Lung microvascular endothelial cell (primary cell): ENCODE measurements at regions not wholly inside any gene's neighbourhood (a gene's known extent, or its start where the extent isn't known, plus 50 kb on each side); places are given as distances from the start of the nearest gene placed in this dataset.

Experiments
- DNase-seq, 2 donors: peaks; one replicate each; pipeline versions ENCODE4 v3.0.0 to v3.0.0-alpha.2; 2010; ENCODE audit warnings: low read depth in 2 of 2

DNA sequence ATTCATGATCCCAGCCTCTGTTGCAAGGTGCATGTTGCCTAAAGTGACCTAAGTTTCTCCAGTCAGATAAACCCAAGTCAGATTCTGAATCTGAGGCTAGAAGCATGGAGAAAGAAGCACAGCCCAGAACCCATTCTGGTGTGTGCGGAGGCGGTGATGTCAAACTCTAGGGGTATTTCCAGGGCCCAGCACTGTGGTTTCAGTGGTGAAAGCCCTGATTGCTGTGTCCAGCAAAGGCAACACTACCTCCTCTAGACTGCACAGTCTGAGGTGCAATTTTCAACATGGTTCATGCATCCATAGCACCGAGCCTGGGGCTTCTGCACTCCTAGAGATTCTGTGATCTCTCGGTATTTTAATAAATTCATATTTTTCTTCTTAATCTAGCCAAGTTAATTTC is 264.8 kb upstream of the KLHL29 start:
- no peak for DNase-seq

DNA sequence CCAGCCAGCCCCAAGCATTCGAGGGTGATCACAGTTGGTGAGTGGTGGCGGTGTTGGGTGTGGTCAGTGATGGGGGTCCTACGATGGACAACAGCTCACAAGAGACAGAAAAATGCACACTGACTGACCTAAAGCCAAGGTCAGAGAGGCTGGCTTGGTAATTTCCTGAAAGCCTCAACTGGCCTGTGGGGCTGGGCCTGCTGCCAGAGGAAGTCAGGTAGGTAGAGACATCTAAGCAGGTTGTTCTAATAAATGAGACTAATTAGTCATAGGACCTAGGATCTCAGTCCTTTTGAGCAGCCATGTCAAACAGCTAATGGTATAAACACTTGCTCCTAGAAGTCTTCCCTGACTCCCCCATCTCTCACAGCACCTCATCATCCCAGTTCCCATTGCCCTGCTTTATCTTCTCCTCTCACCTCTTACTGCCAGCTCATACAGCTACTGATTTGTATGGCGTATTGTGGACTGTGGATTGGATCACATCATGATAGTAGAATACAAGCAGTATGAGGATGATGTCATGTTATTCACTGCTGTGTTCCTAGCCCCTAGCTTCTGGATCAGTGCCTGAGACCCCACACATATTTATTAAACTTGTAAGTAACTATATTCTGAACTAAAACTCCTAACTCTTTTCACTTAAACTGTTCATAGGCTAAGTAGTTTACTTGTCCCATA is 262.9 kb upstream of the KLHL29 start:
- no peak for DNase-seq

DNA sequence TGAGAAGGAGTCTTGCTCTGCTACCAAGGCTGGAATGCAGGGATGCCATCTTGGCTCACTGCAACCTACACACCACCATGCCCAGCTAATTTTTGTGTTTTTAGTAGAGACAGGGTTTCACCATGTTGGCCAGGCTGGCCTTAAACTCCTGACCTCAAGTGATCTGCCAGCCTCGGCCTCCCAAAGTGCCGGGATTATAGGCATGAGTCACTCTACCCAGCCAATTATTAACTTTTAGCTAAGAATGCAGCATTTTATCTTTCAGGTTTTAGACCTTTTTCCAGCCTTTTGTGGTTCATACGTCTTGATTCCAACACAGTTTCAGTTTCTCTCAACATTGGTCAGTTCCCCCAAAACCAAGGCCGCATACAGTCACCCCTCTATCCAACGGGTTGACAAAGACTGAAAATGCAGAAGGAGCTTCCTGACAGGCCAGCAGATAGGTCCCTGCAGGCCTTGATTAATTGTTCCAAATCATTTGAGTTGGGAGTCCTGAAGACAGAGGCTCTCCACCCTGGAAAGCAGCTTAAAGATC is 262.2 kb upstream of the KLHL29 start:
- DNase-seq: no peak

DNA sequence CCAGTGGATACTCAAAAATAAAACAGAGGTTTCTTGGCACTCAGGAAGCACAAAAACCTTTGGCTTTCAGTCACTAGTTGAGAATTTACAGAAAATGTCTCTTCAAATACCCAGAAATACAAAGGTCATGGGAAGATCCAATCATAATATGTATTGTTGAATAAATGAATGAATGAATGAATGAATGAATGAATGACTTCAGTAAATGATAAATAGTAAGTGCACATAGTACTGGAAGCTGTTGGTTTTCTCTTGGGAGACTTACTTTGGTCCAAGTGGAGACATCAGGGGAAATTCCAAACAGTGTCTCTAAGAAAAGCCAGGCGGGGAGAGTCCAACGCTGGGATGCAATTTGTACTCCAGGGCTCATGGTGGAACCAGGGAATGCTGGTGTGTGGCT is 261.3 kb upstream of the KLHL29 start:
- DNase-seq: no peak

DNA sequence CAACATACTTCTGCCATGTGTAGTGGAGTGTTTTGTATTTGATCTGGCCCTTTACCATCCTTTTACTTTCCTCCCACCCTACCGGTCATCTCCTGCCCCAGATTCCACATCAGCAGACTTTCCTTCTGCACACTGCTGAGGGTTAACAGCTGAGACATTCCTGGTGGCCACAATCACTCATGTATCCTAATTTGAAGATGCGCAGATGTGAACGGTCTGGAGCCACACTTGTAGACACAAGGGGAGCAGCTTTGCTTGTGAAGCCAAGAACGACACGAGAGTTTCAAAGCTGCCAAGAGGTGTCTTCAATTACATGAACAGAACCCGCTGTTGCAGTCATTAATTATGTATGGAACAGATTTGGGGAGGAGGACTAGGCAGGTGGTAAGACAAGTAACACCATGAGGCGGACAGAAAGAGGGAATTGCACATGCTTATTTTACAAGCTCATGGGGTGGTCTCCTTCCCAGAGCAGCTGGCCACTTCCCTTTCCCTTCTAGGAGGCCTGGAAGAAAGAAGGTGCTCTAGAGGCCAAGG is 260.7 kb upstream of the KLHL29 start:
- DNase-seq: no peak

DNA sequence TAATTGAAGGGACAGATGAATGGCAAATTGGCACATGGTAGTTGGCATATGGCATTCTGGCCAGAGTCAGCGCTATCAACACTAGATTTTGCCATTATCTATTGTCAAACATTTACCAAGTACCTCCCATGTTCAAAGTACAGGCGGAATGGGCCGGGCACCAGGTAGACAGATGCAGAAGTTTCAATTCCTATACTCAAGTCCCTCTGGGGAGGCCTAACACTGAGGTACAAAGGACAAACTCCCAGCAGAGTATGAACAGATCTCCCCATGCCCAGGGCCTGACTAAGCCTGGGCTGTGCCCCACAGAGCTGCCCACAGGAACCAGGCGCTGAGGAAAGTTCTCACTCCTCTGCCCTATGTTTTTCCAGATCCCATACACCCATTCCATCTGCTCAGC is 257.5 kb upstream of the KLHL29 start:
- no peak for DNase-seq

DNA sequence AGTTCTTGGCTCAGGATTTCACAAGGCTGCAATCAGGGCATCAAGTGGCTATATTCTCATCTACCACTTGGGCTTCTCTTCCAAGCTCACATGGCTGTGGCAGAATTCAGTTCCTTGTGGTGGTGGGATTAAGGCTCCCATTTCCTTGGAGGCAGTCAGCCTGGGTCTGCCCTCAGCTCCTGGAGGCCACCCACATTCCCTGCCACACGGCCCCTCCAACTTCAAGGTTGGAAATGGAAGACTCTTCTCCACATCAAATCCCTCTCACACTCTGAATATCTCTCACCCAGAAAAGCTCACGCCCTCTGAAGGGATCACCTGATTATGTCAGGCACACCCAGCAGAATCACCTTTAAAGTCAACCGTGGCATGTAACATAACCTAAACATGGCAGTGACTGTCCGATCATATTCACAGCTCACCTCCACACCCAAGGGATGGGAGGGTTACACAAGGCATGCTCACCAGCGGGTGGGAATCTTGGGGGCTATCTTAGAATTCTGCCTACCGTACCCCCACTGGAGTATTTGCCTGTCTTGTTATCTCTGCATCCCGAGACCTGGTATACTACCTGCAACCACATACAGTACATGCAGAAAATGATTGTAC is 256.2 kb upstream of the KLHL29 start:
- DNase-seq: no peak

DNA sequence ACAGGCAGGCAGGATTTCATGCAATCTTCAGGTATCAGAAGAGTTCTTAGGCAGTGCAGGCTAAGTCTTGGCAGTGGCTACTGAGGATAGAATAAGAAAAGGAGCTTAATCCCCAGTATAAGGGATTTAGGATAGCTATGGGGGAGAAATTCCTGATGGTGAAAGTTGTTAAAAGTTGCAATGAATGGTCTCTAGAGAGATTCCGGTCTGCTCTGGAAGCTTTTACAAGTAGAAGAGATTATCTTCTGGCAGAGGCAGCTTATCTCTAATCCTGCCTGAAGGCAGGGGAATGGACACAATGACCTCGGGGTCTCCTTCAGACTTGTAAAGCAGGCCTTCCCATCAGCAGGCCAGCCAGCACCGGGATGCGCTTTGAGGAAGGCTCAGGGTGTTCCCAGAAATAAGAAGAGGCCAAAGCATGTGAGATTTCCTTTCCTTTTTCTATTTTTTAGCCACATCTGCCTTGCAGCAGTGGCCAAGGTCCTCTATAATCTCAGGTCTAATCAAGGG is 253.9 kb upstream of the KLHL29 start:
- no peak for DNase-seq

DNA sequence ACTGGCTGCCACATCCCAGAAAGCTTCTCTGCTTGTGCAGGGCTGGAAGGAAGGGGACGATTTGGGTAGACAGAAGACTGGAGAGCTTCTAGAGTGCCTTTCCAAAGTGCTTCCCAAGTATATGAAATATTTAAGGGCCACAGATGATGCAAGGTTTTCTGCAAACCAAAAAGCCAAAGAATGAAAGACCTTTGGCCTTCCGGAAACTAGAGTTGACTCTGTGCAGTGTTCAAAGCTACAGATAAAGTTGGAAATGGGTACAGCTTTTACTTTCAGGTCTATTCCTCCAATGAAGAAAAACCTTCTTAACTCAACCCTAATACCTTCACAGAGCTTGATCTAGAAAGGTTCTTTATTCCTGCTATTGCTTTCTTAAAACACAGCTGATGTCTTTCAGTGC is 253.0 kb upstream of the KLHL29 start:
- DNase-seq: no peak

DNA sequence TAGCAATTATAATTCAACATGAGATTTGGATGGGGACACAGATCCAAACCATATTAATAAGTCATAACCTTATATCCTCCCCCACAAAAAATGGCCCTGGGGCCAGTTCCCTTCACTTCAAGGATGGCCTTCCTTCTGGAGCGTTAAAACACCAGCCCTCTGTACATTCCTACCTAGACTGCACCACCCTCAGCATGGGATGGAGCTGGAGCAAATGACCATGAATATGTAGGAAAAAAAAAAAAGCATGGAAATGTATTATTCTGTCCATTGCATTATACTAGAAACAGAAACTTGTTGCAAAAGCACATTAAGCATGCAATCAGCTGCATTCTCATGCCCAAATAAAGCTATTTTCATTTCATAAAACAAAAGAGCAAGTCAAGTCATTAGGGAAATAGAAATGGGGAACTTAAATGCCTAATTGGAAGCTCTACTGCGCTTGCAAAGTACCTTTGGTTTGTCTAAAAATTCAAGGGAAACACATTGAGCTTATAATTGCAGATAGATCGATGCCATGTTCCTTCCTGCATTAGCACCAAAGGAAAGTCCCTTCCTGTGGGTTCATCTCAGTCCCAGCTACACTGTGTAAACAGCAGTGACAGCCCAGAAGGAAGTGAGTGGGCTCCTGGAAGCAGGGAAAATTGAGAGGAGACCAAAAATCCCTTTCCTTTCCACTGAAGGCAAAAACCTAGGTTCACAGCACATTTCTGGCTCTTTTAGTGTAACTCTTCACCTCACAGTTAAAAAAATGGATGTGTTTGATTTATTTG is 252.0 kb upstream of the KLHL29 start:
- DNase-seq: no peak

DNA sequence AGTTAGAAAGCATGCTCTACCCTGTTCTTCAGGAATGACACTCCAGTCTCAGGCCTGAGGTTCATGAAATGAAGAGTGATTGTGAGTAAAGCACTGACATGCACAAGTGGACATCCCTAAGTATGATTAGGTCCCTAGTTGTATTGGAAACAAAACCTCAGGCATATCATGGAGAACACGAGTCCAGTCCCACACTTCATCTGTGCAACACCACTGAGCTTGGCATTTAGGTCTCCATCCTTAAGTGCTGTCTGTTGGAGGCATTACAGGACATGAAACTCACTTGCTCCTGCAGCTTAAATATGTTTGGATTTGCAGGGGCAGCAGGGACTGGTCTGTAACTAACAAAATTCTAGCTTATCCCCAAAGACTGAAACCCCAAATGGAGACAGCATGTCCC is 250.3 kb upstream of the KLHL29 start:
- DNase-seq: no peak

DNA sequence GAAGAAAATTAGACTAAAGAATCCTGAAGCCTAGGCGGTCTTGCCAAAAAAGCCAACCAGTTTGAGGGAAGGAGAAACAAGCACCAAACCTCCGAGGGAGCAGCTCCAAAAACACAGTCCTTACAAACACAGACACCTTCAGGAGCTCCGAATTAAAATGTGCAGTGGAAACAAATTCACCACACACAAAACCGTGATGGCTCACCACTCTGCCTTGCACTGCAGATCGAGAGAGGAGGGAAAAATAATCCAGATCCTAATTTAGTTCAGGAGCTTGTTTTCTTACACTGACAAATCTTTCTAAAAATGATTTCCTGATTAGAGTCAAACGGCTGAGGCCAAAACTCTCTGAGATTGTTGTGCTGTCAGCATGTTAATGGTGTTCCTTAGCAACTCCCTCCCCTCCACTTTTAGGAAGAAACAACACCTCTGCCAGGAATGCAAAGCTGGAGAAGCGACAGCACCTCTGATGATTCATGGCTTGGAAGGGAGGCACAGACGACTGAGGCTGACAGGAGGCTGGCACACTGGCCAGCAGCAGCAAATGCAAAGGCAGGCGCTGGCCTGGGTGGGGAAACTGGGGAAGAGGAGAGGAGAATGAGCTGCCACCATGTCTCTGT is 249.4 kb upstream of the KLHL29 start:
- DNase-seq: no peak

DNA sequence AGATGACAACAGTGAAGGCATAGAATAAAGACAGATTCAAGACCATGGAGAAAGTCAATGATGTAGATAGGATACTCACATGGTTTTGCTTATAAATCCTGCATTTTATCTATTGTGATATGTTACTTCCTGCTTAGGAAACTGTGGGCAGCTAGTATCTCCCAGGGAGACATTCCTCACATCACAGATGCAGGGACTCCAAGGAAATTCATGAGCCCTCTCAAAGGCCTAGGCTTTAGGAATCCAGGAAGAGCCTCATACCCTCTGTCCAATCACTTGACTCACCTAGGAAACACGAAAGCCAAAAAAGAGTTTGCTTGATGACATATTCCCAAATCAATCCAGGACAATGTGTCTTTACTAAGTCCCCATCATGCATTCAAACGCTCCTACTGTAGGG is 247.8 kb upstream of the KLHL29 start:
- no peak for DNase-seq

DNA sequence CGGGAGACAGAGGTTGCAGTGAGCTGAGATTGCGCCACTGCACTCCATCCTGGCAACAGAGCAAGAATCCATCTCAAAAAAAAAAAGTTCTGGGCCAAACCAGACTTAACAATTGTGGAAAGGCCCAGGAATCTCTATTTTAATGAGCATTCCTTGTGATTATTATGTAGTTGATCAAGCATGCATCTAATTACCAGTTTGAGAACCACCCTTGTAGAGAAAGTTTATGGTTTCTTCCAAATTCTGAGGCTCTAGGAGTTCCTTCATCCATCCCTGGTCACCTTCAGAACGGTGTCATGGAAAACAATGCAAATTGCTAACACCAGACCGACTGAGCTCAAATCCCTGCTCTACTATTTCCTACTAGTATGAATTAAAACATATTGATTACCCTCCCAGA is 246.3 kb upstream of the KLHL29 start:
- no peak for DNase-seq

DNA sequence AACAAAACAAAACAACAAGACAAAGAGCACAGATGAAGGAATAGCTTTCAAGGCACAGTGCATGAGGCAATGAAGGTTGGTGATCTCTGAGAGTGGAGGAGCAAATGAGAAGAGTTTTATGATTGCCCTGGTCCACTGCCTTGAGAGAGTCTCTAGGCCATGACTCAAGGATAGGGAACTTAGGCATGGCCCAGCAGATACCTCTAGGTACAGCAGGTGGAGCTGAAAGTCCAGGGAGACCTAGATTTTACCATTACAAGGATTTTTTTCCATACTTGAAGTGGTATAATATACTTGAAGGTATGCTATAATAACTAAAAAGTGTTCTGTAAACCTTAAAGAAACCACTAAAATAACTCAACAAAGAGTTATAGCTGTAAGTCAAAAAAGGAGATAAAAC is 239.5 kb upstream of the KLHL29 start:
- DNase-seq: no peak

DNA sequence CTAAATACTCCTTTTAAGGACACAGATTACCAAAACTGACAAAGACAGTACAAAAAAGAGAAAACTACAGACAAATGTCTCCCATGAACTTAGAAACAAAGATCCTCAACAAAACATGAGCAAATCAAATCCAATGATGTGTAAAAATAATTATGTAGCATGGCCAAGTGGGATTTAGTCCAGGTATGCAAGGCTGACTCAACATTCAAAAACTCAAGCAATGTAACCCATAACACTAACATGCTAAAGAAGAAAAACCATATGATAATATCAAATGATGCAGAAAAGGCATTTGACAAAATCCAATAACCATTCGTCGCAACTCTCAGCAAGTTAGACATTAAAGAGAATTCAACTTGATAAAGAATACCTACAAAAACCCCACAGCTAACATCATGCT is 239.0 kb upstream of the KLHL29 start:
- no peak for DNase-seq

DNA sequence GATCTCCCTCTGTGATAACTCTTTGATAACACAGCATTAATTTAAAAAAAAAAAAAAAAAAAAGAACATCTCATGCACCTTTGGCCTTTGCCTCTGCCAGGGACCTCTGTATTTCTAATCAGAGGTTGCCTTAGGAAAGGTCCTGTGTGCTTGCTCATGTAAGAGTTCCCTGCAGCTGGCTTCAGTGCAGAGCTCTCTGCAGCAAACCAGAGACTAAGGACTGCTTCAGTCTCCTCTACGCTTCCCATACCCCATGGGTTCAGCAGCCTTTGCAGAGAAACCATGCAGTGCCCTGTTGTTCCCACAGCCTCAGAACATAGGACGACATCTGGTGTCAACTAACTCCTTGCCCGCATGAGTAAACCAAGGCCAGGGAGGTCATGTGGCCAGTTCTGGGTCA is 236.6 kb upstream of the KLHL29 start:
- DNase-seq: no peak

DNA sequence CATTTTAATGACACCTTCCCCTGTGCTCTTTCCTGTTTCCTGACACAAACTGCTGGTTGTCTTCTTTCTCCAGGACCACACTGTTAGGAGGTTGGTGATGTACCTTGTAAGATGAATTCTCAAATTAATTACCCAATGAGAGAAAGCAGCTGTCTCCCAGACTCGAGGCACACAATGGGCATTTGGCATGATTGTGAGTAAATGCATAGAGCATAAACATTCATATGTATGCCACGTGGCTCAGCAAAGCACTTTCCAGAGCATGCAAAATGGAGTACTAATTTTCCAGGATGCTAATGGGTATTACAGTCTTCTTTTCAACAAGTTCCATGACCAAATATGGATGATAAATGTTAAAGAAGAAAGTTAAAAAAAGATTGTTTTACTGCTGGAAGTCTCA is 235.2 kb upstream of the KLHL29 start:
- DNase-seq: no peak

DNA sequence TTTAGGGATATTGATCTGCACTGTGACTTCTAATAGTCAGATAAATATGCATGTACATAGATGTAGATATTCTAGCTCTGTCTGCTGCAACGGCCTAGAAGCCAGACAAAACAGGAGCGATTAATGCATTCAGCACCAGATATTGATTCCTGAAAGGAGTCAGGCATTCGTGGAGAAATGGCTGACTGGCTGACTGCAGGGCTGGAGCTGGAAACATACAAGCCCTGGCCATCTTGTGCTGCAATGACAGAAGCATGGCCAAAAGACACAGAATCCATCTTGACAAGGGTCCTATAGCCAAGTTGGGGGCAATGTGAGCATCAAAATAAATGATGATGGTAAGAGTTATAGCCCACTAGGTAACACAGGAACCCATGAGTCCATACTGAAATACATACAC is 231.5 kb upstream of the KLHL29 start:
- DNase-seq: no peak

DNA sequence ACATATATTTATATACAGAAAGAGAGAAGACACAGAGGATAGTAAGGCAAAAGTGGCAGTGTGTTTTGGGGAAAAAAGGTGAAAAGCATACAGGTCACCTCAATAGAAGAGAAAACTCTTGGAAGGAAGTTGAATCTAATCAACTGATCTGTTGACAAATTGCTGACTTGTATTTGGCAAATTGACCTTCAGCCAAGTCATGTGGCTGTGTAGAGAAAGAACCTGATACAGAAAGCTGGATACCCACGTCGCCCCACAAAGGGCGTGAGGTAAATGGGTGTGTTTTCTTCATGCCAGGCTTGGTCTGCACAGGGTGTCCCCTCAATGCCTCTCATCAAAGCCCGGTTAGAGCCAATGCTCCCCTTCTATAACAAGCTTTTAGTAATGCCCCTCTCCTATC is 230.0 kb upstream of the KLHL29 start:
- no peak for DNase-seq

DNA sequence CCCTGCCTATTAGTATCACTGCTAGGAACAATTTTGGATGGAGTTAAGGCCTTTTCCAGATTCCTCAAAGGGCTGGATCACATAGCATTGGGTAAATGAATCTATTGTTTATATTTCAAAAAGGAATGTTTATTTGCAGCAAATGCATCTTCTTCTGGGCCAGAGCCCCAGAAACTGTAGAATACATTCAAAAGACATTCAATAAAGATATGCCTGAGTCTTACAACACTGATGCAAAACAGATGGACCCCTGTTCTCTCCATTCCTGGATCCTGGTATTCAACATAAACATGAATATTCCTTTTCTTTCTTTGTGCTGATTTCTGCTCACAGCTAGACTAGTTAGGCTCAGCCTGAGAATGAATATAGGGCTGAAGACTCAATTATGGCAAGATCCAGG is 227.2 kb upstream of the KLHL29 start:
- DNase-seq: no peak

DNA sequence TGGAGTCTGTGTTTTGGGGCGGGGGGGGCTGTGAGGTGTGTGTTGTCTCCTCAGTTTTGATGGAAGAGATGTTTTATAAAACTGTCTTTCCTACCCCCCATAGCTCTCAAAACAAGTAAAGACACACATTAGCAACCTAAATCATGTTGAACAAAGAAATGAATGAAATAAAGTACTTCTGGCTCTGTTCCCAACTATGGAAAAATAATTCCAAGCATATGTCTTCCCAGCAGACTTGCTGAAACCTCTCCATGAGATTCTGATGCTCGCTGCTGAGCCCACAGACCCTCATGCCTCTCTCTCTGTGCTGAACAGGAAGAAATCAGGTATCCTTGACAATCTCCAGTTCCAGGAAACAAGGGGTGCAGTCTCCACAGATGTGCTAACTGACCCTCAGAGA is 226.7 kb upstream of the KLHL29 start:
- DNase-seq: no peak
